GM12878 (cell line): ENCODE measurements at regions not wholly inside any gene's neighbourhood (a gene's known extent, or its start where the extent isn't known, plus 50 kb on each side); places are given as distances from the start of the nearest gene placed in this dataset.
A peak's percentile ranks its signal among the peaks of the same experiment; 100 is the strongest.

ENCODE experiments used
- ATAC-seq: fragments of 200-7000 bp; cut with Tn5 transposase; 3 replicates; pipeline ENCODE4 v1.9.1; 2020; ENCODE audit warnings: mild to moderate bottlenecking, moderate library complexity
- BruUV-seq: library from RNA; stranded (reverse); fragments of 400-500 nt; replicated peaks from 2 replicates; lab custom pipeline; 2021; lab: Mats Ljungman, UMichigan
- CTCF ChIA-PET: fragments of 300-600 bp; sonication (Branson Sonifier 250); formaldehyde crosslinking; extraction: SDS; loops from one replicate; lab custom pipeline; 2021; ENCODE audit warnings: inconsistent platforms; lab: Yijun Ruan, JAX
- POLR2A ChIA-PET: fragments of 350-600 bp; formaldehyde crosslinking; extraction: SDS; loops from one replicate; lab custom pipeline; 2021; ENCODE audit warnings: inconsistent platforms; lab: Charles Lee
- RAD21 ChIA-PET: fragments of 300-600 bp; sonication (Branson Sonifier 250); formaldehyde crosslinking; loops from one replicate; lab custom pipeline; 2023; ENCODE audit warnings: antibody characterized with exemption; ENCODE audit not compliant: unreplicated experiment; lab: Charles Lee
- SMC1A ChIA-PET: fragments of 300-600 bp; sonication (Branson Sonifier 250); formaldehyde crosslinking; loops from one replicate; lab custom pipeline; 2023; ENCODE audit not compliant: unreplicated experiment, uncharacterized antibody; lab: Charles Lee
- DNase-seq: peaks from one replicate; pipeline ENCODE4 v3.0.0-alpha.2; 2011; ENCODE audit warnings: low read depth, low spot score
- FAIRE-seq: peaks from 3 replicates; lab custom pipeline; 2011; peaks lifted over from hg19 to GRCh38; lab: Jason Lieb, UNC
- H2AFZ ChIP-seq: 2 replicates; pipeline ENCODE4 v1.6.0; 2011; ENCODE audit warnings: low read depth, low read length, control low read depth; ENCODE audit not compliant: control insufficient read depth
- H3K27ac ChIP-seq: 2 replicates; pipeline ENCODE4 v1.5.1; 2011; ENCODE audit warnings: control low read depth; ENCODE audit not compliant: control insufficient read depth, insufficient read depth
- H3K27me3 ChIP-seq, 2 experiments: replicated peaks in 1 of 2; 2 replicates each; pipeline versions ENCODE4 v1.6.0 to v1.6.1; 2011; ENCODE audit warnings: low read length in 1 of 2; ENCODE audit not compliant: control insufficient read depth in 2 of 2, insufficient read depth in 2 of 2
- H3K36me3 ChIP-seq, 2 experiments: 2 replicates each; pipeline ENCODE4 v1.5.1; 2011; ENCODE audit warnings: low read length in 1 of 2; ENCODE audit not compliant: control insufficient read depth in 2 of 2, insufficient read depth in 2 of 2
- H3K4me1 ChIP-seq: 2 replicates; pipeline ENCODE4 v1.6.1; 2011; ENCODE audit warnings: mild to moderate bottlenecking, low read length, moderate library complexity, mixed read lengths; ENCODE audit not compliant: control insufficient read depth, insufficient read depth
- H3K4me2 ChIP-seq: 2 replicates; pipeline ENCODE4 v1.6.0; 2011; ENCODE audit warnings: control low read depth; ENCODE audit not compliant: control insufficient read depth, insufficient read depth
- H3K4me3 ChIP-seq: fragments of 200-600 bp; sonication (generic); 2 replicates; pipeline ENCODE4 v1.5.1; 2016
- H3K79me2 ChIP-seq: 2 replicates; pipeline ENCODE4 v1.6.0; 2011; ENCODE audit warnings: low read length; ENCODE audit not compliant: control insufficient read depth, insufficient read depth
- H3K9ac ChIP-seq: 2 replicates; pipeline ENCODE4 v1.8.0; 2011; ENCODE audit warnings: low read length, control low read depth, mixed read lengths; ENCODE audit not compliant: control insufficient read depth, insufficient read depth
- H3K9me3 ChIP-seq: replicated peaks from 3 replicates; pipeline ENCODE4 v1.5.1; 2011; ENCODE audit warnings: mild to moderate bottlenecking, low read length; ENCODE audit not compliant: control insufficient read depth, insufficient read depth
- H4K20me1 ChIP-seq: 2 replicates; pipeline ENCODE4 v1.6.0; 2011; ENCODE audit not compliant: control insufficient read depth, insufficient read depth
- CBX5 ChIP-seq: sonication (generic); IDR thresholded peaks from 2 replicates; pipeline ENCODE4 v1.6.1; 2016; ENCODE audit warnings: low read depth, moderate library complexity, mild to moderate bottlenecking, inconsistent platforms
- NFYA ChIP-seq: IDR thresholded peaks from 2 replicates; pipeline ENCODE4 v1.6.1; 2011; ENCODE audit warnings: low read depth, mild to moderate bottlenecking, low read length, improper control_type of control experiment, borderline replicate concordance
- NFYB ChIP-seq: IDR thresholded peaks from 2 replicates; pipeline ENCODE4 v1.6.1; 2011; ENCODE audit warnings: low read depth, mild to moderate bottlenecking, low read length, improper control_type of control experiment, moderate library complexity; ENCODE audit not compliant: insufficient read depth
- NKRF ChIP-seq: fragments of 450-650 bp; conservative IDR thresholded peaks from 2 replicates; pipeline ENCODE4 v1.6.1; 2017; ENCODE audit warnings: mild to moderate bottlenecking, moderate library complexity
- RUNX3 ChIP-seq: IDR thresholded peaks from 2 replicates; pipeline ENCODE4 v1.6.1; 2012; ENCODE audit warnings: low read length, inconsistent platforms
- SPI1 ChIP-seq: IDR thresholded peaks from 2 replicates; pipeline ENCODE4 v1.6.1; 2011; ENCODE audit warnings: low read depth, mild to moderate bottlenecking, low read length, moderate library complexity, borderline replicate concordance; ENCODE audit not compliant: insufficient read depth
- STAT3 ChIP-seq: IDR thresholded peaks from 2 replicates; pipeline ENCODE4 v1.6.1; 2011; ENCODE audit warnings: low read depth, low read length, improper control_type of control experiment
- WGBS: methylation state at CpG from one replicate; pipeline ENCODE4 v1.1.6; 2016; ENCODE audit warnings: low lambda C conversion rate; ENCODE audit not compliant: insufficient replicate concordance, insufficient coverage; ENCODE audit errors: missing lambda C conversion rate; 5-methylcytosine and 5-hydroxymethylcytosine counted together
- in situ Hi-C: fragments of 300-500 bp; cut with MboI; formaldehyde crosslinking; loops from 9 replicates; pipeline ENCODE4 v1.14.3; 2018; ENCODE audit warnings: mixed read lengths
- intact Hi-C: fragments of 100-400 bp; cut with micrococcal nuclease; formaldehyde crosslinking; loops from one replicate; pipeline ENCODE4 v1.14.2; 2022; ENCODE audit not compliant: unreplicated experiment
- TF ChIP-seq, protein P1 (sequence below): IDR thresholded peaks from 2 replicates; pipeline ENCODE4 v1.6.1; 2011; ENCODE audit warnings: borderline replicate concordance, low read depth, mild to moderate bottlenecking, moderate library complexity, low read length; ENCODE audit not compliant: insufficient read depth, poor library complexity, severe bottlenecking

GRCh38 chr11:70829886-70830272 lies 422.5 kb downstream of the SHANK2 start:
- intact Hi-C loops (no loop called here), in situ Hi-C loops (no loop called here)
- no peak overlapping the region for H3K4me2 ChIP-seq
- peaks cover 4% of the 10 kb centered on the region in 2 experiments for H3K27me3 ChIP-seq
- no peaks in the 10 kb centered on the region for H3K79me2 ChIP-seq
- TF ChIP-seq STAT3 (no peak), RUNX3 (no peak), CBX5 (no peak), SPI1 (0 out of 2 replicates have a peak, but pooled peaks have one; percentile 15)
- no peaks in the 10 kb centered on the region for H3K36me3 ChIP-seq
- ChIA-PET SMC1A (no interaction called here), POLR2A (no interaction called here), RAD21 (no interaction called here), CTCF (no interaction called here)
- FAIRE-seq (no peak), DNase-seq (no peak), ATAC-seq (no peak)
- no peaks in the 10 kb centered on the region for H3K4me1 ChIP-seq
- BruUV-seq = no TSS peak
- H3K27ac ChIP-seq = no peak overlapping the region
- no peaks in the 10 kb centered on the region for H3K9me3 ChIP-seq
- no peak overlapping the region for H3K4me3 ChIP-seq
- H2AFZ ChIP-seq = no peak overlapping the region
- no peak overlapping the region for H3K9ac ChIP-seq
- WGBS = 2% methylated on average over 9 of the region's 9 CpGs
- H4K20me1 ChIP-seq = no peaks in the 10 kb centered on the region

DNA sequence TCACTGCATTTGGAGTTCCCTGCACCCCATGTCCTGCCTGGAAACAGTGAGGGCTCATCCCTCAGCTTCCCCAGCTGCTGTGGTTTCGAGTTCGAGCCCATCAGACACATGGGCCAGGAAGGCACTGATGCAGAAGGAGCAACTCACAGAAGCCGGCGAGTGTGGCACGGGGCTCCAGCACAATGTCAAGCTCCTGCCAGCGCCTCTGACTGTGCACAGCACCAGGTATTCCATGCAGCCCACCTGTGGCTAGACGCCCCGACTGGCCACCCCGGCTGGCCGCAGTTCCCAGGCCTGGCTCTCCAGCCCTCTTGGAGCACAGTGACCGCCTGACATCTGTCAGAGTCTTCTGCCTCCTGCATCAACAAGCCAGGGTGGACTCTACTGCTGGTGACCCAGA lies 419.4 kb downstream of the SHANK2 start:
- FAIRE-seq (no peak), DNase-seq (no peak), ATAC-seq (no peak)
- intact Hi-C loops = no loop called here
- H3K9ac ChIP-seq = no peak overlapping the region
- no TSS peak for BruUV-seq
- no peaks in the 10 kb centered on the region for H3K36me3 ChIP-seq
- H2AFZ ChIP-seq = no peak overlapping the region
- RAD21 ChIA-PET = no interaction called here
- 41% methylated on average over 11 of the region's 11 CpGs for WGBS
- H3K4me3 ChIP-seq = no peak overlapping the region
- H3K79me2 ChIP-seq = no peaks in the 10 kb centered on the region
- no peaks in the 10 kb centered on the region for H3K9me3 ChIP-seq
- SMC1A ChIA-PET = no interaction called here
- in situ Hi-C loops = no loop called here
- CTCF ChIA-PET = no interaction called here
- no peaks in the 10 kb centered on the region for H3K4me1 ChIP-seq
- H3K27ac ChIP-seq = no peak overlapping the region
- H4K20me1 ChIP-seq = no peaks in the 10 kb centered on the region
- no peaks in the 10 kb centered on the region; a peak in 2 of 4 replicates for H3K27me3 ChIP-seq
- TF ChIP-seq NFYA (no peak), NFYB (no peak), NKRF (no peak)
- TF ChIP-seq, protein P1, sequence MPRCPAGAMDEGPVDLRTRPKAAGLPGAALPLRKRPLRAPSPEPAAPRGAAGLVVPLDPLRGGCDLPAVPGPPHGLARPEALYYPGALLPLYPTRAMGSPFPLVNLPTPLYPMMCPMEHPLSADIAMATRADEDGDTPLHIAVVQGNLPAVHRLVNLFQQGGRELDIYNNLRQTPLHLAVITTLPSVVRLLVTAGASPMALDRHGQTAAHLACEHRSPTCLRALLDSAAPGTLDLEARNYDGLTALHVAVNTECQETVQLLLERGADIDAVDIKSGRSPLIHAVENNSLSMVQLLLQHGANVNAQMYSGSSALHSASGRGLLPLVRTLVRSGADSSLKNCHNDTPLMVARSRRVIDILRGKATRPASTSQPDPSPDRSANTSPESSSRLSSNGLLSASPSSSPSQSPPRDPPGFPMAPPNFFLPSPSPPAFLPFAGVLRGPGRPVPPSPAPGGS = no peak
- H3K4me2 ChIP-seq = no peak overlapping the region
- POLR2A ChIA-PET = no interaction called here
